K562 (cell line): ENCODE measurements at regions not wholly inside any gene's neighbourhood (a gene's known extent, or its start where the extent isn't known, plus 50 kb on each side); places are given as distances from the start of the nearest gene placed in this dataset.

Experiments
- BACH1 ChIP-seq: fragments of 200-800 bp; sonication (Bioruptor generic); IDR thresholded peaks from 2 replicates; pipeline ENCODE4 v1.6.1; 2016; ENCODE audit warnings: missing genetic modification characterization, missing compliant biosample characterization
- JUND ChIP-seq, 2 experiments: IDR thresholded peaks; 2 replicates in 1 of 2; 3 replicates in 1 of 2; pipeline ENCODE4 v1.6.1; 2011; ENCODE audit warnings: borderline replicate concordance in 2 of 2, low read depth in 2 of 2, low read length in 2 of 2, improper control_type of control experiment in 1 of 2, missing biosample characterization in 1 of 2, missing genetic modification characterization in 1 of 2, missing genetic modification reagents in 1 of 2
- MXI1 ChIP-seq: IDR thresholded peaks from 2 replicates; pipeline ENCODE4 v1.6.1; 2011; ENCODE audit warnings: low read depth, mild to moderate bottlenecking, improper control_type of control experiment, low read length
- MYC ChIP-seq, 2 experiments: fragments of 250-450 bp in 1 of 2; sonication (Bioruptor Pico) in 1 of 2; IDR thresholded peaks; 2 replicates each; pipeline versions ENCODE4 v1.5.1 to v1.6.1; 2012 to 2021; ENCODE audit warnings: low read depth in 2 of 2, borderline replicate concordance in 1 of 2, improper control_type of control experiment in 1 of 2, low read length in 1 of 2, mild to moderate bottlenecking in 1 of 2, moderate library complexity in 1 of 2
- POLR2A ChIP-seq: fragments of 450-650 bp; conservative IDR thresholded peaks from 2 replicates; pipeline ENCODE4 v1.6.1; 2016
- TF ChIP-seq, protein P1 (sequence below), 3 experiments: IDR thresholded peaks in 2 of 3; conservative IDR thresholded peaks in 1 of 3; 2 replicates each; pipeline ENCODE4 v1.5.1; 2011 to 2012; ENCODE audit warnings: low read length in 3 of 3, mild to moderate bottlenecking in 3 of 3, control low read depth in 2 of 3, improper control_type of control experiment in 1 of 3, inconsistent platforms in 1 of 3, low read depth in 1 of 3, mixed read lengths in 1 of 3, moderate library complexity in 1 of 3; ENCODE audit not compliant: insufficient read depth in 2 of 3
- TF ChIP-seq, protein P2 (sequence below): fragments of 450-650 bp; formaldehyde crosslinking; IDR thresholded peaks from 2 replicates; pipeline ENCODE4 v1.4.0; 2022; ENCODE audit warnings: mild to moderate bottlenecking, moderate library complexity

DNA sequence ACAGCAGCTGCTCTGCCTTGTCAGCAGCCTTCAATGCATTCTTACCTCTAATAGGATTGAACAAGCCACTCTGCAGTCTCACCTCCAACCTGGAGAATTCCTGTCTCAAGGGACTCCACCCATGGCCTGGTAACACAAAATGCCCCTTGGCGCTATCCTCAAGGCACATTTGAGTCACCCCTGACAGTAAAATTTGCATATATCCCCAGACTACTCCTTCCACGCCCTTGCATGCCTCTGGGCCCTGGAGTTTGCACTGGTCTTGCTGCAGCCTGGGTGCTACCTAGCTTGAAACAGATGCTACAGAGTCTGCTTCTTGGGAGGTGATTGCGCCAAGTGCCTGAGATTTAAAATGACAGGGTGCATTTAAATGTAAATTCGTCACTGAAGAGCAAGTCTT lies 391.4 kb upstream of the MAF start:
- TF ChIP-seq, protein P1, sequence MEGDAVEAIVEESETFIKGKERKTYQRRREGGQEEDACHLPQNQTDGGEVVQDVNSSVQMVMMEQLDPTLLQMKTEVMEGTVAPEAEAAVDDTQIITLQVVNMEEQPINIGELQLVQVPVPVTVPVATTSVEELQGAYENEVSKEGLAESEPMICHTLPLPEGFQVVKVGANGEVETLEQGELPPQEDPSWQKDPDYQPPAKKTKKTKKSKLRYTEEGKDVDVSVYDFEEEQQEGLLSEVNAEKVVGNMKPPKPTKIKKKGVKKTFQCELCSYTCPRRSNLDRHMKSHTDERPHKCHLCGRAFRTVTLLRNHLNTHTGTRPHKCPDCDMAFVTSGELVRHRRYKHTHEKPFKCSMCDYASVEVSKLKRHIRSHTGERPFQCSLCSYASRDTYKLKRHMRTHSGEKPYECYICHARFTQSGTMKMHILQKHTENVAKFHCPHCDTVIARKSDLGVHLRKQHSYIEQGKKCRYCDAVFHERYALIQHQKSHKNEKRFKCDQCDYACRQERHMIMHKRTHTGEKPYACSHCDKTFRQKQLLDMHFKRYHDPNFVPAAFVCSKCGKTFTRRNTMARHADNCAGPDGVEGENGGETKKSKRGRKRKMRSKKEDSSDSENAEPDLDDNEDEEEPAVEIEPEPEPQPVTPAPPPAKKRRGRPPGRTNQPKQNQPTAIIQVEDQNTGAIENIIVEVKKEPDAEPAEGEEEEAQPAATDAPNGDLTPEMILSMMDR (IDR thresholded peaks at IDR 0.05 in 2 of 3, conservative IDR thresholded peaks at IDR 0.05 in 1 of 3; ENCODE audit: insufficient read depth in 2 of 3, low read depth in 1 of 3, low read length in 3 of 3): no peak
- TF ChIP-seq MYC (IDR thresholded peaks at IDR 0.05; ENCODE audit: low read depth, low read length): no peak
- no peak for TF ChIP-seq MYC (CRISPR knock-in tag; IDR thresholded peaks at IDR 0.05; ENCODE audit: borderline replicate concordance, low read depth)
- TF ChIP-seq, protein P2, sequence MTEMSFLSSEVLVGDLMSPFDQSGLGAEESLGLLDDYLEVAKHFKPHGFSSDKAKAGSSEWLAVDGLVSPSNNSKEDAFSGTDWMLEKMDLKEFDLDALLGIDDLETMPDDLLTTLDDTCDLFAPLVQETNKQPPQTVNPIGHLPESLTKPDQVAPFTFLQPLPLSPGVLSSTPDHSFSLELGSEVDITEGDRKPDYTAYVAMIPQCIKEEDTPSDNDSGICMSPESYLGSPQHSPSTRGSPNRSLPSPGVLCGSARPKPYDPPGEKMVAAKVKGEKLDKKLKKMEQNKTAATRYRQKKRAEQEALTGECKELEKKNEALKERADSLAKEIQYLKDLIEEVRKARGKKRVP (CRISPR knock-in tag): no peak
- TF ChIP-seq POLR2A: no peak
- no peak for TF ChIP-seq MXI1
- TF ChIP-seq BACH1 (tag): no peak
- no peak for TF ChIP-seq JUND (IDR thresholded peaks at IDR 0.05; ENCODE audit: borderline replicate concordance, low read depth, low read length)
- TF ChIP-seq JUND (tag; IDR thresholded peaks at IDR 0.05; ENCODE audit: borderline replicate concordance, low read depth, low read length): no peak
